Esophagus squamous epithelium (tissue), 4 donors: ENCODE measurements at regions not wholly inside any gene's neighbourhood (a gene's known extent, or its start where the extent isn't known, plus 50 kb on each side); places are given as distances from the start of the nearest gene placed in this dataset.

Source experiments
- CTCF ChIP-seq, 6 experiments: fragments of 450-650 bp in 4 of 6; fragments of 200-600 bp in 2 of 6; sonication (generic) in 2 of 6; IDR thresholded peaks; one replicate each; pipeline ENCODE4 v1.5.1; 2016 to 2019; ENCODE audit warnings: antibody characterized with exemption in 6 of 6, mild to moderate bottlenecking in 4 of 6, moderate library complexity in 4 of 6
- POLR2A ChIP-seq, 4 donors: fragments of 450-650 bp; IDR thresholded peaks; one replicate each; pipeline ENCODE4 v1.6.1; 2017; ENCODE audit warnings: antibody characterized with exemption in 4 of 4, mild to moderate bottlenecking in 4 of 4, moderate library complexity in 3 of 4

- no peak for TF ChIP-seq CTCF (IDR thresholded peaks at IDR 0.05)
- TF ChIP-seq POLR2A (IDR thresholded peaks at IDR 0.05) = no peak
These were observed 82.3 kb upstream of the KCNIP4 start for GRCh38 chr4:22030881-22031280.
